ENCODE measurements at regions not wholly inside any gene's neighbourhood (a gene's known extent, or its start where the extent isn't known, plus 50 kb on each side); places are given as distances from the start of the nearest gene placed in this dataset.

GRCh38 chr11:122279194-122279593 lies 163.2 kb upstream of the BLID start:
- no peak for DNase-seq (ENCODE audit: low read depth in 3 of 3, low spot score in 1 of 3)

- no peak for DNase-seq (ENCODE audit: low read depth in 3 of 3, low spot score in 1 of 3)
Measured at GRCh38 chr11:122277493-122277892, 161.5 kb upstream of the BLID start.

GRCh38 chr11:122276221-122276620 lies 160.2 kb upstream of the BLID start:
- no peak for DNase-seq (ENCODE audit: low read depth in 3 of 3, low spot score in 1 of 3)

GRCh38 chr11:122275508-122275907 lies 159.5 kb upstream of the BLID start:
- no peak for DNase-seq (ENCODE audit: low read depth in 3 of 3, low spot score in 1 of 3)

- no peak for DNase-seq (ENCODE audit: low read depth in 3 of 3, low spot score in 1 of 3)
Measured at GRCh38 chr11:122273476-122274191, 157.6 kb upstream of the BLID start.

- no peak for DNase-seq (ENCODE audit: low read depth in 3 of 3, low spot score in 1 of 3)
Measured at GRCh38 chr11:122271745-122272144, 155.7 kb upstream of the BLID start.

GRCh38 chr11:122271137-122271536 lies 155.1 kb upstream of the BLID start:
- DNase-seq (ENCODE audit: low read depth in 3 of 3, low spot score in 1 of 3) = no peak

GRCh38 chr11:122270535-122270934 lies 154.5 kb upstream of the BLID start:
- no peak for DNase-seq (ENCODE audit: low read depth in 3 of 3, low spot score in 1 of 3)

- no peak for DNase-seq (ENCODE audit: low read depth in 3 of 3, low spot score in 1 of 3)
Measured at GRCh38 chr11:122269824-122270223, 153.8 kb upstream of the BLID start.

- no peak for DNase-seq (ENCODE audit: low read depth in 3 of 3, low spot score in 1 of 3)
Measured at GRCh38 chr11:122268601-122269130, 152.7 kb upstream of the BLID start.

- no peak for DNase-seq (ENCODE audit: low read depth in 3 of 3, low spot score in 1 of 3)
Measured at GRCh38 chr11:122267602-122268001, 151.6 kb upstream of the BLID start.

- DNase-seq (ENCODE audit: low read depth in 3 of 3, low spot score in 1 of 3) = no peak
Measured at GRCh38 chr11:122265981-122266380, 150.0 kb upstream of the BLID start.

GRCh38 chr11:122264121-122264520 lies 148.1 kb upstream of the BLID start:
- no peak for DNase-seq (ENCODE audit: low read depth in 3 of 3, low spot score in 1 of 3)

- no peak for DNase-seq (ENCODE audit: low read depth in 3 of 3, low spot score in 1 of 3)
Measured at GRCh38 chr11:122261546-122261945, 145.5 kb upstream of the BLID start.

GRCh38 chr11:122259195-122259821 lies 143.3 kb upstream of the BLID start:
- DNase-seq (ENCODE audit: low read depth in 3 of 3, low spot score in 1 of 3) = no peak

- DNase-seq (ENCODE audit: low read depth in 3 of 3, low spot score in 1 of 3) = no peak
Measured at GRCh38 chr11:122258446-122259194, 142.6 kb upstream of the BLID start.

- no peak for DNase-seq (ENCODE audit: low read depth in 3 of 3, low spot score in 1 of 3)
Measured at GRCh38 chr11:122253589-122254231, 137.7 kb upstream of the BLID start.

- DNase-seq (ENCODE audit: low read depth in 3 of 3, low spot score in 1 of 3) = no peak
Measured at GRCh38 chr11:122248939-122249338, 132.9 kb upstream of the BLID start.

GRCh38 chr11:122248131-122248530 lies 132.1 kb upstream of the BLID start:
- DNase-seq (ENCODE audit: low read depth in 3 of 3, low spot score in 1 of 3) = no peak

- DNase-seq (ENCODE audit: low read depth in 3 of 3, low spot score in 1 of 3) = no peak
Measured at GRCh38 chr11:122246874-122247273, 130.9 kb upstream of the BLID start.

- no peak for DNase-seq (ENCODE audit: low read depth in 3 of 3, low spot score in 1 of 3)
Measured at GRCh38 chr11:122242731-122243130, 126.7 kb upstream of the BLID start.
